Sigmoid colon (tissue), 4 donors: ENCODE measurements at regions not wholly inside any gene's neighbourhood (a gene's known extent, or its start where the extent isn't known, plus 50 kb on each side); places are given as distances from the start of the nearest gene placed in this dataset.
"Not testable (repeated sequence)": the region's sequence is repeated elsewhere in the genome, so short reads cannot be mapped to it uniquely, and the experiment has no call there.

Experiments used
- EP300 ChIP-seq, 4 donors: sonication (generic); formaldehyde crosslinking; IDR thresholded peaks; one replicate each; pipeline ENCODE4 v1.6.1; 2017; ENCODE audit warnings: antibody characterized with exemption in 4 of 4
- POLR2A ChIP-seq, 2 donors: fragments of 450-650 bp; IDR thresholded peaks; one replicate each; pipeline ENCODE4 v1.6.1; 2016; ENCODE audit warnings: antibody characterized with exemption in 2 of 2, mild to moderate bottlenecking in 2 of 2, moderate library complexity in 2 of 2
- POLR2AphosphoS5 ChIP-seq, 4 donors: sonication (generic); formaldehyde crosslinking; IDR thresholded peaks; one replicate each; pipeline ENCODE4 v1.6.1; 2017; ENCODE audit warnings: antibody characterized with exemption in 4 of 4
- TF ChIP-seq, protein P1 (sequence below), 4 experiments: fragments of 450-650 bp in 3 of 4; fragments of 200-600 bp in 1 of 4; IDR thresholded peaks; one replicate each; pipeline ENCODE4 v1.5.1; 2016 to 2019; ENCODE audit warnings: antibody characterized with exemption in 4 of 4, mild to moderate bottlenecking in 3 of 4, moderate library complexity in 2 of 4

DNA sequence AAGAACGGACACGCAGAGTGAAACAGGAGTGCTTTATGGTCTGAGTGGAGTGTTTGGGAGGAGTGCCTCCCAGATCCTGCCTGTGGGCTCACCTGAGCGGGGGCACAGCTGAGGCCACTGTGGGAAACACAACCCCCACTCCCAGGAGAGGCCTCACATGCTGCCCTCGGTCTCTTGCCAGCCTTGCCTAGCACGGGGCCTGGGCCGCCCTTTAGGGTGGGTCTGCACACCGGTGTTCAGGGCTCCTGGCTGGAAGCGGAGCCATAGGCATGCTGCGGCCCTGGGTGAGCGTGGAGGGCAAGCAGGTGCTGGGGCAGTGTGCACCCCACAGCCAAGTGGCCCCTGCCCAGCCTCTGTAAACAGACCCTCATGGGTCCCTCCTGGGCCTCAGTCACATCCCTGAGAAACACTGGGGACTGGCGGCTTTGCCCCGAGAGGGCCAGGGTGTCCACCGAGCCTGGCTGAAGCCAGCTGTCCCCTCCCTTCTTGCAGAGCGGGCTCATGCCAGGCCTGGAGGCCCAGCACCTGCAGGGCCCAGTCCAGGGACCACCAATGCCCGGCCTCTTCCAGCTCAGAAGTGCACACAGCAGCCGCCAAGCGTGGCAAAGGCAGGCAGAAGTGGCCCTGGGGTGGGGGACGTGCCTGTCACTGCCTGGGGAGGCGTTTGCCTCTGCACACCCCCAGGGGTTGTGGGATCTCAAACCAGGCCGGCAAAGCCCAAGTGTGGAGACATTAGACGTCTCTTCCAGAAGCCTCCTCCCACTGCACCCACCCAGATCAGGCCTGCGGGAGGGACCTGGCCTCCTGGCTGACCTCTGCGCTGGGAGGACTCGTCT is 305.9 kb downstream of the CCDC74A start:
- TF ChIP-seq, protein P1, sequence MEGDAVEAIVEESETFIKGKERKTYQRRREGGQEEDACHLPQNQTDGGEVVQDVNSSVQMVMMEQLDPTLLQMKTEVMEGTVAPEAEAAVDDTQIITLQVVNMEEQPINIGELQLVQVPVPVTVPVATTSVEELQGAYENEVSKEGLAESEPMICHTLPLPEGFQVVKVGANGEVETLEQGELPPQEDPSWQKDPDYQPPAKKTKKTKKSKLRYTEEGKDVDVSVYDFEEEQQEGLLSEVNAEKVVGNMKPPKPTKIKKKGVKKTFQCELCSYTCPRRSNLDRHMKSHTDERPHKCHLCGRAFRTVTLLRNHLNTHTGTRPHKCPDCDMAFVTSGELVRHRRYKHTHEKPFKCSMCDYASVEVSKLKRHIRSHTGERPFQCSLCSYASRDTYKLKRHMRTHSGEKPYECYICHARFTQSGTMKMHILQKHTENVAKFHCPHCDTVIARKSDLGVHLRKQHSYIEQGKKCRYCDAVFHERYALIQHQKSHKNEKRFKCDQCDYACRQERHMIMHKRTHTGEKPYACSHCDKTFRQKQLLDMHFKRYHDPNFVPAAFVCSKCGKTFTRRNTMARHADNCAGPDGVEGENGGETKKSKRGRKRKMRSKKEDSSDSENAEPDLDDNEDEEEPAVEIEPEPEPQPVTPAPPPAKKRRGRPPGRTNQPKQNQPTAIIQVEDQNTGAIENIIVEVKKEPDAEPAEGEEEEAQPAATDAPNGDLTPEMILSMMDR (IDR thresholded peaks at IDR 0.05), result not testable (repeated sequence)
- TF ChIP-seq POLR2A, POLR2AphosphoS5, EP300 (IDR thresholded peaks at IDR 0.05): not testable (repeated sequence)
